ENCODE measurements at regions not wholly inside any gene's neighbourhood (a gene's known extent, or its start where the extent isn't known, plus 50 kb on each side); places are given as distances from the start of the nearest gene placed in this dataset.
"Not testable (repeated sequence)": the region's sequence is repeated elsewhere in the genome, so short reads cannot be mapped to it uniquely, and the experiment has no call there.

DNA sequence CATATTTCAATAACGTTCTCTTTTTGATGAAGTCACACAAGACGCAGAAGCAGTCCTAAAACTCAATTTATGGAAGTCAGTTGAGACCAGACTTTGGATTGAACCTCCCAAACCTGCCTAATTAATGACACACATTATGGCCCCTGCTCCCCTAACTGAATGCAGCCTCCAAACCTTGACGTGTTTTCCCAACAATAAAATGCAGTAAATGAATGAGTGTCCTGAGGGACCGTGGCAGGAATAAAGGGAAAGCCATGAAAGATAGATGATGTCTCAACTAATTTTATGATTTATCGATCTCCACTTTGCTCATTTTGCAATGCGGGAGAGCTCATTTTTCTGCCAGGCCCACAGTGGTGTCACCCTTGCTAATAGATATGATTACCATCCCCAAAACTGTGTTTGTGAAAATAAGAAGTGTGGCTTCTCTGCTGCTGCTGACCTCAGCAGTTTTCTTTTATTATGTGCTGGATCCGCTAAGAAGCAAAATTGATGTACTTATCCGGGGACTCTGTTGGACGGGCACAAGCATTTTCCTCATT, 189.9 kb downstream of the NPIPA8 start:
- not testable (repeated sequence) for DNase-seq

DNA sequence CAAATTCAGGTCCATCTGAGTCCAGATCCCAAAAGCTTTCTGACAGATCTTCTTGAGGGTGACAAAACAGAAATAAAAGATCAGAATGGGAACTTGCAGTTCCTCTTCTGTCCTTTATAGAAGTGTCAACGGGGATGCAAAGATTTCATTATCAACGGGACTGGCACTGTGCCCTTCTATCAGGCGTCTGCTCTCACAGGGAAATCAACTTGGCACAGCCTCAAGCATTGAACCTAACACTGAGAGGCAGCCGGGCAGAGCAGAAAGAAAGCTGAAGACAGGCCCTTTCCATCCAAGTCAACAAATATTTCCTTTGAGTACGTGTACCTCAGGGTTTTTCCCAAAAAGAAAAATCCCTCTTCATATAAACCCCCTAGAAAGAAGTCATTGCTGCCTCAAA, 194.5 kb downstream of the NPIPA8 start:
- DNase-seq = not testable (repeated sequence)

DNA sequence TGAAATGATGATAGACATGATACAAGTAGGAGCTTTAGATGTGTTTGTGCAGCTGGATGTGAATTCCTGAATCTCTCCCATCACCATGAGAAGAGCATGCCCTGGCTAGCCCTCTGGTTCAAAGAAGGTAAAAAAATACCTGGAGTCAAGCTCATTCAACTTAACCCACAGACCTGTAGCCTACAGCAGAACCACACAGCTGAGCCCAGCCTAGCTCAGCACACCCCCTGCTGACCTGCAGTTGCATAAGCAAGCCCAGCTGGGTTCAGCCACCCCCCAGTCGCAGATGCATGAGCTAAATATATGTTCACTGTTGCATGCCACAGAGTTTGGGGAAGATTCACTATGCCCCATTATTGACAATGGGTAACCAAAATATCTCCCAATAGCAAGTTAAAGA, 200.2 kb downstream of the NPIPA8 start:
- DNase-seq = not testable (repeated sequence)

DNA sequence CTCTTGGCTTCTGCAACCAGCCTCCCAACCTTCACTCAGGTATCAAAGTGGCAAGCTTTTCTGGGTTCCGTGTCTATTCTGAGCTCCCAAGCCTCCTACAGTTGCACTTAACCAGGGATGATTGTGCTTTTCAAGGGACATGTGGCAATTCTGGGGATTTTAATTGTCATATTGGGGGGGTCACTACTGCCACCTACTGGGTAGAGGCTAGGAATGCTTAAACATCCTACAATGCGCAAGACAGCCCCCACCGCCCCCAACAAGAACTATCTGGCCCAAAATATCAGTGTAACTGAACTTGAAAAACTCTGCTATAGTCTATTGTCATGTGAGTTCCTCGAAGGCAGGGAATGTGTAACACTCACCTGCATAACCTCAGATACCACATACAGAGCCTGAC, 201.5 kb downstream of the NPIPA8 start:
- not testable (repeated sequence) for DNase-seq

DNA sequence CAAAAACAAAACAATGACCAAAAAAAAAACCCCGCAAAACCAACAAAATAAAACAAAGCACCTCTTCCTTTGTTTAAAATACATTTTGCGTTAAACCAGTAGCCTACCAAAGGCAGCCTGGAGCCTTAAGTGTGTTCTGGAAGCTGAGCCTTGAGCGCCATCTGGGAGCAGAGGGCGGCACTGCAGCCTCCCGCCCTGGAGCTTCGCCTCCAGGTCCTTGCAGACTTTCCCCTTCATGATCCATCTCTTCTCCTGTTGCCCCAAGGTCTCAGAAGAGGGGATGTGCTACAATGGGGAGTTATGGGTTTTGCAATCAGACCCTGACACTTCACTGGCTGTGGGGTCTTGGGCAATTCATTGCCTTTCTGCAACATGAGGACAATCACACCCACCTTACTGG, 204.9 kb downstream of the NPIPA8 start:
- DNase-seq = not testable (repeated sequence)

DNA sequence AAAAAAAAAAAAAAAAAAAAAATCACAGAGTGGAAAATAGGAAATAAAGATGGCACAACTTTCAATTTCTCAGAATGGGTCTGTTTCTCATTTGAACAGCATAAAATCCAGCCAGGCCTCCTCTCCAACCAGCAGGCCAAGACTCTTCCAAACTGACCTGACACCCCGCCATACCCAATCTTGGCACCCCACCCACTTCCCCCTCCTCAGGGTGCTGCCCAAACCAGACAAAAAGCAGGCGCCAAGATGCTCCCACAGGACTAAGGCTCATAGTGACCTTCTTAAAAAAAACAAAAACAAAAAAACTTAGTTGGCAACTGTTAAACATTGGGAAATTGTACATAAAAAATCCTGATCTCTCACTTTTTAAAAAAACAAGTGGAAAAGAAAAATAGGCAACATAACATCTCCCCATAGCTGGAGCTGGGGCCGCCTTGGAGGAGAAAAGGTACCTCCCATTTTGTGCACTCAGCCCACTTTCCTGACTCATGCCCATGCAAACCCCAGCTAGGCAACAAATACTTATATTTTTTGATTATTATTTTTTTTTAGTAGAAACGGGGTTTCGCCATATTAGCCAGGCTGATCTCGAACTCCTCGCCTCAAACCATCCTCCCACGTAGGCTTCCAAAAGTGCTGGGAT, 205.9 kb downstream of the NPIPA8 start:
- DNase-seq = not testable (repeated sequence)

DNA sequence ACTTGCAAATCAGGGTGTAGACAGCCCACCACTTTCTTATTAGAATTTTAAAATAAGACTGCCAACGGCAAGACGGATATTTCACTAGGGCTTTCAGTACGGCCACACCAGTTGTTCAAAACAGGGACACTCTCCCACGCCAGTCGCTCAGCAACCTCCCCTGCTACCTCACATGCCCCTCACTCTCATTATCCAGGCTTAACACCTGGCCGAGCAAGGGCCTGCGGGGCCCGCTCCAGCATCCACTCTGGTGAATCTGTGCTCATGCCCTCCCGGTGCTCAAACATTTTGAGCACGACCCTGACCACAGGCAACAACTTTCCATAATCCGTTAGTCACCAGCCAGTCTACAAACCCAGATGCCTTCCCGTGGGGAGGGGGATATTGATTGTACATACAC, 209.5 kb downstream of the NPIPA8 start:
- not testable (repeated sequence) for DNase-seq

DNA sequence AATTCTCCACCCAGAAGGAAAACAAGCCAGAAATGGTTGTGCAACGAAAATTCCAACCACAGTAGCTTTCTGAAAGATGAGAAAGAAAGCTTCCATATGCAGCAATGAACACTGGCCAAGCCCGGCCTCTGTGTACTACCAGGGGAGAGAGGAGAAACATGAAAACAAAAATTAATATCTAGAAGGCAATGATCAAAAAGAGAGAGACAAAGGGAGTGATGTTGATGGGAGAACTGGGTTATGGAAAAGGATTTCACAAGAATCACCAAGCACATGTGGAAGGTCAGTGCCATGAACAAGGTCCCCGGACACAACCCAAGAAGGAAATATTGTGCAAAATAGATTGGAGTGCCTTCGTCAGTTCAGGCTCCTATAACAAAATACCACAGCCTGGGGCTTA, 217.4 kb downstream of the NPIPA8 start:
- not testable (repeated sequence) for DNase-seq

DNA sequence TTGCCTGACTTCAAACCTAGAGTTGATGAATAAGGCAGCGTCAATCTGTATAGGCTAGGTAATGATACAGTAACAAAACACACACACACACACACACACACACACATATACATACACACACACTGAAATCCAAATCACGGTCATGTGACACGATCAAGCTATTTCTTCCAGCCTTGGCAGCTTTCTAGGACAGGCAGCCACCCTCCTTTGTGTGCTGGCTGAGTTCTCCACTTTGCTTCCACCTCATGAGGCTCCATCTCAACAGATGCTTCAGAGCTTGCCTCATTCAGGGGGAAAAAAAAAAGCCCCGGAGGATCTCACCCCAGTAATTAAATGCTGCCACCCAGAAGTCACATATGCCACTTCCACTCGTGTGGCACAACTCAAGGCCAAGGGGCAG, 217.9 kb downstream of the NPIPA8 start:
- DNase-seq = not testable (repeated sequence)

DNA sequence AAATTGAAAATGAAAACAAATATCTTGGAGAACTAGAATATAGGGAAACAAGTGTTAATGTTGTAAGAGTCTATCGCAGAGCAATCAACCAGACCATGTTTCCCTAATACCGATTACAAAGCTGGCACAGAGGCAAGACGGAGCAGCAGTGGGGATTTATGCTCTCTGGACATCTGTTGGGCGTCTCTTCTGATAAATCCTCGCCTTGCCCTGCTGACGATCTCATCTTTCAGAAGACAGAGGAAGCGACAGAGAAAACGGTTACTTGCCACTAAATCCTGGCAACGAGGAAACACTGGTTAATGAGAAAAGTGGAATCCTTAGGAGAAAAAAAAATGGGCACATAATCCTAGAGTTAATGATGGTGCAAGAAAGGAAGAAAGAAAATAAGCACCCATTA, 218.5 kb downstream of the NPIPA8 start:
- DNase-seq = not testable (repeated sequence)

DNA sequence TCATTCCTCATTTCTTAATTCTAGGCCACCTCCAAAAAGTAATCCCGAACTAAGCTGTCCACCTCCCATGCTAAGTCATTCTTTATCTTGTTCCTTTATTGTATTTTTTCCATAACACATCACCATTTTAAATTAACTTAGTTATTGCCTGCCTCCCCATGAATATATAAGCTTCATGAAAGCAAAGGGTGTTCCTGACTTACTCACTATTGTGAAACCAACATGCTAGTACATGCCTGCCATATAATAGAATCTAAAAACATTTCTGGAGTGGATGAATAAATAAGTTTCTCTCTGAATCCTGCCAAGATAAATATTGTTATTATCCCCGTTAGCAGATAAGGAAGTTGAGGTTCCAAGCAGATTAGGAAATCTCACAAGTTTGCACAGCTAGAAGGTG, 232.1 kb downstream of the NPIPA8 start:
- DNase-seq = not testable (repeated sequence)

DNA sequence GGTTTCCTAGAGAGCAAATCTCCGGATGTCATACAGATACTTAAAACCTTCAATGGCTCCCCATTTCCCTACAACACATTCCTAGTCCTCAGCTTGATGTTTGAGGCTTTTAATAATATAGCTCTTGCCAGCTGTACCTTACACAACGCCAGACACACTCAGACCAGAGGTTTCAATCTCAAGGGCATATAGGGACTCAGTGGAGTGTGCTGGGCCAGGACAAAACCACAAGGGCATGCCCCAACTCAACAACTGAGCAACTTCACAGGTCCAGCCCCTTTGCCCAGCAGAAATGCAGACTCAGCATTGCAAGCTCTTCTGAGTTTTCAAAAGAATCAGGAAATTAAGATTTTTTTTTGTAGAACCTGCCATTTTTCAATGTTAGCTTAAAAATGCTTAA, 235.5 kb downstream of the NPIPA8 start:
- DNase-seq = not testable (repeated sequence)

DNA sequence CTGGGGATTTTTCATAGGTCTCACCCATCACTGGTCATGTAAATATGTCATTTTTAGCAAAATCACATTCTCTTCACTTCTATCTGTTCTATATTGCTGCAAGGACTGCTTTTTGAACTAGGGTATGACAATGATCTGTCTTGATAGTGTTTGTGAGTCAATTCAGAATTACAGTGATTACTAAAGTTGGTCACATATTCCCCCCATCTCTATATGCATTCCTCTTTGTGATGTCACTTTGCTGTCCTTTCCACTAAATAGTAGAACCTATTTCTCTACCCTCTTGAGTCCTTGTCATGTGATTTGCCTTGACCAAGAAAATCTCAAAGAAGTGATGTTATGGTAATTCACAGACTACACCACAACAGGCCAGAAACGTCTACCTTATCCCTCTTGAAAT, 243.9 kb downstream of the NPIPA8 start:
- DNase-seq = not testable (repeated sequence)

DNA sequence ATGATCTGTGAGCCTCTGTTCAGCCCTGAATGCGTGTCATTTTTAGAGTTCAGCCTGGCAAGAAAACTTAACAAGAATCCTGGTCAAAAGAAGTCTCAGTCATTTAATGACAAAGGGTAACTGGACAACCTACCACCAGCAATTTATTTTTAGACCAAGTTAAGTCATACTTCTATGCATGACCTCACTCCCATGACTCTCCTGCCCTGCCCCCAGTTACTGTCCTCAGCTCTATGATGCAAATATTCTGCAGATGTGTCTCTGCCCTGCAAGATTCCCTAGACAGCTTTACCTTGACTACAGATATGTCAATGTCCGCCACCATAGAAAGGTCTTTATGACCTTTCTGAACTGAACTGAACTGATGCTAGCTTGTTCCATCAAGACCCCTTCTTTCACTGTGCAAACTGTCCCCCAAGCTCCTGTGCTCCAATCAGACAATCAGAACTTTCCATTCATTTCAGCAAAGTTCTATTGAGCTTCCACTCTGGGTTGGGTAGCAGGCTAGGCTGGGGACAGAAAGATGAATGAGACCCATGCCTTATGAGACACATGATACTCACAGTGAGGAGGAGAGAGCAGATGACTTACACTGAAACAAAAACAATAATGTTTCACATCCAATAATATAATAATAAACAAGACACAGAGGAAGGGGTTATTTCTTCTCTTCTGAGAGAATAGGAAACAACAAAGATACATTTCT, 255.7 kb downstream of the NPIPA8 start:
- DNase-seq = not testable (repeated sequence)

DNA sequence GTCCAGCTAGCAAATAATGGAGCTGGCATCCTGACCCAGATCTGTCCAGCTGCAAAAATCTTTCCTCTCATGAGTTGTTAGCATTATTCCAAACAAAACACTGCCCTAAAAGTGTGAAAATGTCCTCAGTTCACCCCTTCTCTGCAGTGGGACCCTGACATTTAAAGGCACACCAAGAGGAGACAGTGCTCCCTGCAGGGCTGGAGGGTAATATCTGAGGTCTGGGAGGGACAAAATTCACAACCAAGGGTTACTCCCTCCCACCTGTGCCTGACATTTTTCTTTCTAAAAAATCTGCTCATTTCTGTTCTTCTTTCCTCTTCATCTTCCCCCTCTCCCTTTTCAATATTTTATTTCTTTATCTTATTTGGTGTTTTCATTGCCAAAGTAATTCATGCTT, 258.6 kb downstream of the NPIPA8 start:
- DNase-seq = not testable (repeated sequence)

DNA sequence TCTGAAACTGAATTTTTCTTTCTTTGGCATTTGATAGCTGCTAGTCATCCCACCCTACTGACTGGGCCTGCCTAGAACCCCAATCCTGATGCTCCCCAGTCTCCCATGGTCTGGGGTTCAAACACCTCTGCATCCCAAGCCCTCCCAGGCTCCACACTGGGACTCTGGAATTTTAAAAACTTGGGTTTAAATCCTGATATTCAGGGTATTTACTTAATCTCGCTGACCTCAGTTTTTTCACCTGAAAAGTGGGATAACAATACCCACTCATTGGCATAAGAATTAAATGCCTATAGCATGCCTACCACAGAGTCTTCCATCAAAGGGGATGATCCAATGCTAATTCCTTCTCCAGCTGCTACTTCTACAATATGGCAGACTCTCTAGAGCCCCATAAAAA, 264.4 kb downstream of the NPIPA8 start:
- DNase-seq = no peak

DNA sequence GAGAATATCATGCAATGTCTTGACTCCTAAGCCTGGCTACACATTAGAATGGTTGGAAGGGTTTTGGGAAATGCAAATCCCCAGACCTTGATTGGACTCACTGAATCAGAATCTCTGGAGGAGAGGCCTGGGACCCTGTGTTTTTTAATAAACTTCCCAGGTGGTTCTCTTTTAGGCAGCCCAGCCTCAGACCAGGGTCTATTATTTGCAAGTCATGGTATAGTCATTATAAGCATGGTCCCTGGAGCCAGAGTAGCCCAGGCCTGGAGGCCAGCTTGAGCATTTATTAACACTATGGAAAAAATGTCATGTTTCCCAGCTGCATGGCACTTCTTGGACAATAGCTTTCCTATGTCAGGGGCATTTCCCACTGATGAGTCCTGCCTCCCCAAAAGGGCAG, 266.9 kb downstream of the NPIPA8 start:
- DNase-seq = no peak

DNA sequence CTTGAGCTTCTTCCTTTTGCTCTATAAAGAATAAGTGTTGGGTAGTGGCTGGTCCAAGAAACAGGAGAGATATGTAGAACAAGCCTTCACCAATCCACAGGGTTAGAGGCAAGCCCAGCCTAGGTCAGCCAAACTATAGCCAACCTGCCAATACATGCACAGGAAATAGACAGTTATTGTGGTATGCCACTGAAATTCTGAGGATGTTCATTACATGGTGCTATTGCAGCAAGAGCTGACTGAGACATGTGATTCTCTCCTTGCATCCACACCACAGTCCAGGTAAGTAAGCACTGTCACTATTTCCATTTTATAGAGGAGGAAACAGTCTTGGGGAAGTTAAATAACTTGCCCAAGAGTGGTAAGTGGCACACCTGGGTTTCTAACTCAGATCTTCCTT, 268.1 kb downstream of the NPIPA8 start:
- DNase-seq = no peak

DNA sequence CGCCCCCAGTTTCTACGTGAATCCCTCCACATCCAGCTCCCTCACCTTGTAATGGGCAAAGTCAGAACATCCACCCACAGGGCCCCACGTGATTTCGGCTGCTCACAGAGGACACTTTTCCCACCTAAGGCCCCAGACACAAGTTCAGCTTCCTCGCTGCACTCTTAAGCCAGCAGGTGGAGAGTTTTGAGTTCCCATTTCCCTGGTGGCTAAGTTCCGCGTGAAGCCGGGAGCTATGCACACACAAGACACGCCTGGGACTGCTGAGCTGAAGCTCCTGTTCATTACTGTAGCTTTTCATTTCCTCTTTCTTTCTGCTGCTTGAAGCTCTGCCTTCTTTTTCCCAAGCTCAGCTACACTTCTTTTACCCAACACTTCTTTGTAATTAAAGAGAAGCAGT, 273.8 kb downstream of the NPIPA8 start:
- DNase-seq = no peak

DNA sequence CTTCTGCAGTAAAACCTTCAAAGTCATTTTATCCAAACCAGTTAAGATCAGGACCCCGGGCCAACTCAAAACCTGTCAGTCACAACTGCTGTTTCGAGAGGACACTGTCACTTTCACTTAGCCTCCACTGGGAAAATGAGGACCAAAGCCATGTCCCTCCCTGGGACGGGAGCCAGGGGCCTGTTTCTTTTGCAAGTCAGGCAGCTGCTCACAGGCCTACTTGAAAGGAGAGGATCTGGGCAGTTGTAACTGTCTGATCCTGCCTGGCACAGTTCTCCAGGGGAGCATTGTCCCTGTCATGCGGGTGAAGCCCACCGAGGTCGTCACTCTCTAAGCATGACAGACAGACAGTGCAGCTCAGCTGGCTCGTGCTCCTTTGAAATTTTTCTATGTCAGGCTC, 276.2 kb downstream of the NPIPA8 start:
- no peak for DNase-seq

DNA sequence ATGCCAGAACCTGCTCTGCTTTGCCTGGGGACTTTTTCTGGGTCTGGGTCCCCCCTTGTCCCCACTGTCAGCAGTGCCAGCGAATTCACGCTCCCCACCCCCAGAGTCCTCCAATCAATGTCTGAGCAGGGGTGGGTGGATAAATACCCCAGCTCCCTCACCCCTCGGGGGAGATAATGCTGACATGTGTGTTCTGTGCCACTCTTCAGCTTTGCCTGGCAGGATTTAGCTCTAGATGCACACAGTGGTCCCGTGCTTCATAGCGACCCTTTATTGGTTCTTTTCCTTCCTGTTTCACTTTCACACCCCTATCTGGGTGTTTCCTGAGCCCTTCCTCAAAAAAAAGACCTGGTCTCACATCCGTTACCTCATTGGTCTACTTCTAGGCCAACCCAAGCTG, 277.0 kb downstream of the NPIPA8 start:
- no peak for DNase-seq

DNA sequence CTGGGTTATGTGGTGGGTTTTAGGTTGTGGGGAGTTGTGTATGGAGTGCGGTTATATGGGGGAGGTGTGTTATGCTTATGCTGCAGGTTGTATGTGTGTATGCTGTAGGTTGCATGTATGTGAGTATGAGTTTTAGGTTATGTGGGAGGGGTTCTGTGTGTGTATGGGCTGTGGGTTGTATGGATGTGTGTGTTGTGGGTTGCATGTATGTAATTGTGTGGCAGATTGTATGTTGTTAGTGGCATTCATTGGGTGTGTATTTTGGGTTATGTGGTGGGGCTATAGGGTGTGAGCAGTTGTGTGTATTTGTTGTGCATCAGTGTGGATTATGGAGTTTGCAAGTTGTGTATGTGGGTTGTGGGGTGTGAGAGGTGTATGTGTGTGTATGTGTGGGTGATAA, 277.4 kb downstream of the NPIPA8 start:
- no peak for DNase-seq

DNA sequence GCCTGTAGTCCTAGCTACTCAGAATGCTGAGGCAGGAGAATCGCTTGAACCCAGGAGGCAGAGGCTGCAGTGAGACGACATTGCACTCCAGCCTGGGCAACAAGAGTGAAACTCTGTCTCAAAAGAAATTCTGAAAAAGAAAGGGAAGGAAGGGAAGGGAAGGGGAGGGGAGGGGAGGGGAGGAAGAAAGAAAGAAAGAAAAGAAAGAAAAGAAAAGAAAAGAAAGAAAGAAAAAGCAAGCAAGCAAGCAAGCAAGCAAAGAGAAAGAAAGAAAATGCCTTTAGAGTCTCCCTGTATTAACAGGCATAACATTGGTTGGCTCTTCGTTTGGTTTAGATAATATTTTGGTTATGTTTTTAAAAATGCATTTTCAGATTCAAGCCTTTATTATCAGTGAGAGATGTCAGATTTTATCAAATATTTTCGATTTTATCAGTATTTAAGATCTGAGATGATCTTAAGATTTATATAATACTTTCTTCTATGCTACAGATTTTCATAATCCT, 281.1 kb downstream of the NPIPA8 start:
- no peak for DNase-seq

DNA sequence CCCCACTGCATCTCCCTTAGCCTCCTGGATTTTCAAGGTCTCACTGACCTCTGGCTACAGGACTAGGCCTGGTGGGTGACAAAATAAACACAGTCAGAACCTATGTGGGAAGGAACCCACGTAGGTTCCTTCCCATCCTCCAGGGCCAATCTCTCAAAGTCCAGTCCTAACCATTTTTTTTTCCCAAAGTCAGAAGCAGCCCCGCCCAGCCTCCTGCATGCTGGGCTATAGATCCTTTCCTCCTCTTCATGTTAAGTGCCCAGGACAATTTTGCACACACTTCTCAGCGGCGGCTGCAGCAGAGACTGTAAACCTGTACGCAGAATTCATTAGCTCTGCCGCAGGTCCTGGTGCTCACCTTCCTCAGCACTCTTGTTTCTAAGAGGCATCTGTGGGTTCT, 285.8 kb downstream of the NPIPA8 start:
- peak; percentile 78 for DNase-seq

Data from DMS79 (cell line).